H1 (cell line): ENCODE measurements at regions not wholly inside any gene's neighbourhood (a gene's known extent, or its start where the extent isn't known, plus 50 kb on each side); places are given as distances from the start of the nearest gene placed in this dataset.

ENCODE experiments used
- ASH2L ChIP-seq: fragments of 200-600, 300-600 bp; sonication (generic); IDR thresholded peaks from one replicate; pipeline ENCODE4 v1.7.1; 2017; ENCODE audit warnings: low read length
- BCL11A ChIP-seq, 2 experiments: IDR thresholded peaks; one replicate each; pipeline ENCODE4 v1.6.1; 2011; ENCODE audit warnings: low read depth in 2 of 2, low read length in 2 of 2, mild to moderate bottlenecking in 2 of 2
- CEBPB ChIP-seq: IDR thresholded peaks from 2 replicates; pipeline ENCODE4 v1.6.1; 2012; ENCODE audit warnings: low read depth, low read length
- CHD7 ChIP-seq: fragments of 300-600 bp; sonication (generic); IDR thresholded peaks from 2 replicates; pipeline ENCODE4 v1.7.1; 2012; ENCODE audit warnings: low read length, moderate library complexity, mild to moderate bottlenecking, inconsistent platforms; ENCODE audit not compliant: insufficient replicate concordance
- KDM1A ChIP-seq: fragments of 200-600, 300-600 bp; sonication (generic); IDR thresholded peaks from 2 replicates; pipeline ENCODE4 v1.7.1; 2016; ENCODE audit warnings: mild to moderate bottlenecking, low read length, borderline replicate concordance
- MAX ChIP-seq: IDR thresholded peaks from 2 replicates; pipeline ENCODE4 v1.6.1; 2012; ENCODE audit warnings: inconsistent platforms
- NANOG ChIP-seq: IDR thresholded peaks from 2 replicates; pipeline ENCODE4 v1.6.1; 2011; ENCODE audit warnings: low read length, low read depth, mild to moderate bottlenecking, inconsistent platforms; ENCODE audit not compliant: insufficient read depth, poor library complexity, severe bottlenecking
- POU5F1 ChIP-seq: IDR thresholded peaks from 2 replicates; pipeline ENCODE4 v1.6.1; 2011; ENCODE audit warnings: low read depth, mild to moderate bottlenecking, low read length, moderate library complexity

- TF ChIP-seq CHD7 (no peak), MAX (no peak), CEBPB (no peak), KDM1A (no peak), BCL11A (IDR thresholded peaks at IDR 0.05; ENCODE audit: low read depth in 2 of 2, low read length in 2 of 2) (no peak), NANOG (no peak), POU5F1 (no peak), ASH2L (no peak)
Observed at GRCh38 chr1:94595658-94596057, 54.1 kb upstream of the F3 start (continued).
